PFSK-1 (cell line): ENCODE measurements at regions not wholly inside any gene's neighbourhood (a gene's known extent, or its start where the extent isn't known, plus 50 kb on each side); places are given as distances from the start of the nearest gene placed in this dataset.

Experiments
- FOXP2 ChIP-seq: optimal IDR thresholded peaks from 2 replicates; pipeline ENCODE3; 2011; ENCODE audit warnings: borderline replicate concordance, control low read depth, inconsistent platforms; ENCODE audit not compliant: insufficient read depth; ENCODE audit errors: extremely low read length, extremely low read depth
- POLR2AphosphoS5 ChIP-seq: IDR thresholded peaks from 2 replicates; pipeline ENCODE4 v1.6.1; 2012; ENCODE audit warnings: low read depth, mild to moderate bottlenecking, control low read depth, low read length, moderate library complexity
- SIN3A ChIP-seq: IDR thresholded peaks from 2 replicates; pipeline ENCODE4 v1.6.1; 2012; ENCODE audit warnings: mild to moderate bottlenecking, low read length, moderate library complexity, borderline replicate concordance; ENCODE audit not compliant: insufficient read depth
- TAF1 ChIP-seq: IDR thresholded peaks from 2 replicates; pipeline ENCODE4 v1.6.1; 2012; ENCODE audit warnings: low read length, control low read depth, borderline replicate concordance; ENCODE audit not compliant: insufficient read depth
- TF ChIP-seq, protein P1 (sequence below), 2 experiments: IDR thresholded peaks; 2 replicates each; pipeline versions ENCODE4 v1.6.1 to v1.8.0; 2011 to 2012; ENCODE audit warnings: low read depth in 2 of 2, low read length in 2 of 2, control low read depth in 1 of 2, inconsistent platforms in 1 of 2, mild to moderate bottlenecking in 1 of 2, moderate library complexity in 1 of 2; ENCODE audit not compliant: insufficient read depth in 1 of 2

- no peak for TF ChIP-seq POLR2AphosphoS5
- no peak for TF ChIP-seq FOXP2
- TF ChIP-seq SIN3A, result no peak
- TF ChIP-seq TAF1, result no peak
- TF ChIP-seq, protein P1, sequence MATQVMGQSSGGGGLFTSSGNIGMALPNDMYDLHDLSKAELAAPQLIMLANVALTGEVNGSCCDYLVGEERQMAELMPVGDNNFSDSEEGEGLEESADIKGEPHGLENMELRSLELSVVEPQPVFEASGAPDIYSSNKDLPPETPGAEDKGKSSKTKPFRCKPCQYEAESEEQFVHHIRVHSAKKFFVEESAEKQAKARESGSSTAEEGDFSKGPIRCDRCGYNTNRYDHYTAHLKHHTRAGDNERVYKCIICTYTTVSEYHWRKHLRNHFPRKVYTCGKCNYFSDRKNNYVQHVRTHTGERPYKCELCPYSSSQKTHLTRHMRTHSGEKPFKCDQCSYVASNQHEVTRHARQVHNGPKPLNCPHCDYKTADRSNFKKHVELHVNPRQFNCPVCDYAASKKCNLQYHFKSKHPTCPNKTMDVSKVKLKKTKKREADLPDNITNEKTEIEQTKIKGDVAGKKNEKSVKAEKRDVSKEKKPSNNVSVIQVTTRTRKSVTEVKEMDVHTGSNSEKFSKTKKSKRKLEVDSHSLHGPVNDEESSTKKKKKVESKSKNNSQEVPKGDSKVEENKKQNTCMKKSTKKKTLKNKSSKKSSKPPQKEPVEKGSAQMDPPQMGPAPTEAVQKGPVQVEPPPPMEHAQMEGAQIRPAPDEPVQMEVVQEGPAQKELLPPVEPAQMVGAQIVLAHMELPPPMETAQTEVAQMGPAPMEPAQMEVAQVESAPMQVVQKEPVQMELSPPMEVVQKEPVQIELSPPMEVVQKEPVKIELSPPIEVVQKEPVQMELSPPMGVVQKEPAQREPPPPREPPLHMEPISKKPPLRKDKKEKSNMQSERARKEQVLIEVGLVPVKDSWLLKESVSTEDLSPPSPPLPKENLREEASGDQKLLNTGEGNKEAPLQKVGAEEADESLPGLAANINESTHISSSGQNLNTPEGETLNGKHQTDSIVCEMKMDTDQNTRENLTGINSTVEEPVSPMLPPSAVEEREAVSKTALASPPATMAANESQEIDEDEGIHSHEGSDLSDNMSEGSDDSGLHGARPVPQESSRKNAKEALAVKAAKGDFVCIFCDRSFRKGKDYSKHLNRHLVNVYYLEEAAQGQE (IDR thresholded peaks at IDR 0.05; ENCODE audit: insufficient read depth in 1 of 2, low read depth in 2 of 2, low read length in 2 of 2), result no peak
Observed at GRCh38 chr2:134201533-134201932, 52.3 kb upstream of the MGAT5 start.

GRCh38 chr2:134202371-134202770 lies 51.5 kb upstream of the MGAT5 start:
- TF ChIP-seq, protein P1 (IDR thresholded peaks at IDR 0.05; ENCODE audit: insufficient read depth in 1 of 2, low read depth in 2 of 2, low read length in 2 of 2), result no peak
- TF ChIP-seq TAF1 (no peak), POLR2AphosphoS5 (no peak), SIN3A (no peak), FOXP2 (no peak)

- TF ChIP-seq SIN3A (no peak), POLR2AphosphoS5 (no peak), TAF1 (no peak), FOXP2 (no peak)
- TF ChIP-seq, protein P1 (IDR thresholded peaks at IDR 0.05; ENCODE audit: insufficient read depth in 1 of 2, low read depth in 2 of 2, low read length in 2 of 2), result no peak
Observed at GRCh38 chr2:134203175-134203574, 50.7 kb upstream of the MGAT5 start.
